MCF 10A (cell line): ENCODE measurements at regions not wholly inside any gene's neighbourhood (a gene's known extent, or its start where the extent isn't known, plus 50 kb on each side); places are given as distances from the start of the nearest gene placed in this dataset.

ENCODE experiments used
- BruUV-seq: library from RNA; stranded (reverse); fragments of 400-500 nt; replicated peaks from 2 replicates; lab custom pipeline; 2021; lab: Mats Ljungman, UMichigan
- CTCF ChIA-PET: fragments of 300-600 bp; sonication (Branson Sonifier 250); formaldehyde crosslinking; extraction: SDS; loops from one replicate; lab custom pipeline; 2021; ENCODE audit warnings: antibody characterized with exemption, inconsistent platforms; lab: Yijun Ruan, JAX
- POLR2A ChIA-PET: fragments of 300-600, 350-650 bp; sonication (Branson Sonifier 250); formaldehyde crosslinking; extraction: SDS; loops from one replicate; lab custom pipeline; 2020; ENCODE audit warnings: antibody characterized with exemption, inconsistent platforms; lab: Yijun Ruan, JAX
- DNase-seq: peaks from one replicate; pipeline ENCODE4 v3.0.0-alpha.2; 2018; ENCODE audit not compliant: unreplicated experiment
- H3K27ac Mint-ChIP-seq: one replicate; pipeline ENCODE4 v1.8.0; 2022; ENCODE audit warnings: mild to moderate bottlenecking, low read depth, mixed read lengths; ENCODE audit not compliant: unreplicated experiment
- H3K27me3 Mint-ChIP-seq: one replicate; pipeline ENCODE4 v1.8.0; 2022; ENCODE audit warnings: mixed read lengths; ENCODE audit not compliant: insufficient read depth, unreplicated experiment
- H3K36me3 Mint-ChIP-seq: one replicate; pipeline ENCODE4 v1.8.0; 2022; ENCODE audit warnings: mild to moderate bottlenecking, moderate library complexity, mixed read lengths; ENCODE audit not compliant: insufficient read depth, unreplicated experiment
- H3K4me1 Mint-ChIP-seq: one replicate; pipeline ENCODE4 v1.8.0; 2022; ENCODE audit warnings: mixed read lengths; ENCODE audit not compliant: insufficient read depth, unreplicated experiment
- H3K4me3 Mint-ChIP-seq: one replicate; pipeline ENCODE4 v1.8.0; 2022; ENCODE audit warnings: mild to moderate bottlenecking, moderate library complexity, mixed read lengths; ENCODE audit not compliant: unreplicated experiment
- H3K9me3 Mint-ChIP-seq: one replicate; pipeline ENCODE4 v1.8.0; 2022; ENCODE audit warnings: mixed read lengths; ENCODE audit not compliant: unreplicated experiment
- intact Hi-C: fragments of 100-400 bp; cut with micrococcal nuclease; formaldehyde crosslinking; loops from 2 replicates; pipeline ENCODE4 v1.14.1; 2022
- TF ChIP-seq, protein P1 (sequence below): fragments of 200-600 bp; IDR thresholded peaks from one replicate; pipeline ENCODE4 v1.8.0; 2022; ENCODE audit warnings: antibody characterized with exemption, mild to moderate bottlenecking; ENCODE audit not compliant: unreplicated experiment

GRCh38 chr6:10028222-10028621 lies 386.7 kb downstream of the TFAP2A start:
- POLR2A ChIA-PET: interaction anchor here (1.8 kb wide), 1 partner anchor 387 kb away, joined by 4 read pairs; the partner anchor contains the start of gene TFAP2A
- no TSS peak for BruUV-seq
- H3K4me1 Mint-ChIP-seq: peaks cover 5% of the 10 kb centered on the region

DNA sequence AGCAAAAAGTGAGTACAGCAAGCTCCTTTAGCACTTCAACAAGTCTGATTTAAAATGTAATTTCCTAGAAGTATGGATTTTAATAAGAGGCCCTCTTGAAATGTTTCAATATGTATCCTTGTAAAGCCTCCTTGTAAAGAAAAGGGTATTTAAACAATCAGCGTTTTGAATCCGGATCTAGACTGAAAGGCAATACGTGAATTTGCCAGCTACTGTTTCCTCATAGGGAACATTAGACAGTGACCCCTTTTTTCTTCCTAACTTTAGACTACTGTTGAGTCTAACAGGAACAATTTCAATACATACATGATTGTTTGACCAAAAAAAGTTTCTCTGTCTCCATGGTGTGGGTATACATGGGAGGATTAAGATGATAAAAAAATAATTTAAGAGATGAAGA lies 395.0 kb downstream of the TFAP2A start:
- Mint-ChIP-seq H3K27ac (no peak overlapping the region), H3K4me3 (no peak overlapping the region), H3K4me1 (no peaks in the 10 kb centered on the region), H3K27me3 (no peaks in the 10 kb centered on the region), H3K36me3 (no peaks in the 10 kb centered on the region), H3K9me3 (no peaks in the 10 kb centered on the region)
- DNase-seq: no peak
- TF ChIP-seq, protein P1, sequence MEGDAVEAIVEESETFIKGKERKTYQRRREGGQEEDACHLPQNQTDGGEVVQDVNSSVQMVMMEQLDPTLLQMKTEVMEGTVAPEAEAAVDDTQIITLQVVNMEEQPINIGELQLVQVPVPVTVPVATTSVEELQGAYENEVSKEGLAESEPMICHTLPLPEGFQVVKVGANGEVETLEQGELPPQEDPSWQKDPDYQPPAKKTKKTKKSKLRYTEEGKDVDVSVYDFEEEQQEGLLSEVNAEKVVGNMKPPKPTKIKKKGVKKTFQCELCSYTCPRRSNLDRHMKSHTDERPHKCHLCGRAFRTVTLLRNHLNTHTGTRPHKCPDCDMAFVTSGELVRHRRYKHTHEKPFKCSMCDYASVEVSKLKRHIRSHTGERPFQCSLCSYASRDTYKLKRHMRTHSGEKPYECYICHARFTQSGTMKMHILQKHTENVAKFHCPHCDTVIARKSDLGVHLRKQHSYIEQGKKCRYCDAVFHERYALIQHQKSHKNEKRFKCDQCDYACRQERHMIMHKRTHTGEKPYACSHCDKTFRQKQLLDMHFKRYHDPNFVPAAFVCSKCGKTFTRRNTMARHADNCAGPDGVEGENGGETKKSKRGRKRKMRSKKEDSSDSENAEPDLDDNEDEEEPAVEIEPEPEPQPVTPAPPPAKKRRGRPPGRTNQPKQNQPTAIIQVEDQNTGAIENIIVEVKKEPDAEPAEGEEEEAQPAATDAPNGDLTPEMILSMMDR: no peak
- ChIA-PET POLR2A (interaction anchor here (1.3 kb wide), 1 partner anchor 15 kb away, joined by 3 read pairs; no protein-coding TSS in a partner anchor), CTCF (interaction anchor here (0.7 to 2.5 kb wide), 2 partner anchors 10 to 25 kb away, joined by 4 to 6 read pairs; no protein-coding TSS in a partner anchor)
- intact Hi-C loops: no loop called here
- no TSS peak for BruUV-seq

More at GRCh38 chr6:10028222-10028621, 386.7 kb downstream of the TFAP2A start:
- no peaks in the 10 kb centered on the region for H3K36me3 Mint-ChIP-seq
- no peak overlapping the region for H3K4me3 Mint-ChIP-seq
- H3K9me3 Mint-ChIP-seq: no peaks in the 10 kb centered on the region
- intact Hi-C loops: no loop called here
- TF ChIP-seq, protein P1: no peak
- no peak overlapping the region for H3K27ac Mint-ChIP-seq
- H3K27me3 Mint-ChIP-seq: no peaks in the 10 kb centered on the region
- CTCF ChIA-PET: interaction anchor here (1.4 kb wide), 1 partner anchor 9 kb away, joined by 3 read pairs; no protein-coding TSS in a partner anchor
- DNase-seq: no peak

DNA sequence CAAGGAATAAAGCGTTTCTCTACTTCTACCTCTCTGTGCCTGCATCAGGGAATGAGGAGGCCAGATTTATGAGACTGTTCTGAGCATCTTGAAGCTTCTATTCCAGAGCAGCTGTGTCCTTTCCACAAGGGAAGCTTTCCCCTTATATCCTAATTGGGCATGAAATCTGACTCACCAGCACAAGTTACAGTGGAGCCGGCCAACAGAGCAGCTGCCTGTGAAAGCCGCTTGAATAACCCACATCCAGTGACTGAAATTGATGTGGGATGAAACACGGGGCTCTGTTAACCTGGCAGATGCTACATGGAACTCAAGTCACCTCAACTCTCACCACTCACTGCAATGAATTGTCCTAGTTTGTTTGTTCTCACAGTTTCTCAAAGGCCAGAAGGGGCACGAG lies 400.3 kb downstream of the TFAP2A start:
- BruUV-seq: no TSS peak
- no peak for DNase-seq
- CTCF ChIA-PET: interaction anchor here (0.5 kb wide), 1 partner anchor 766 kb away, joined by 4 read pairs; no protein-coding TSS in a partner anchor
- Mint-ChIP-seq H3K27ac (no peak overlapping the region), H3K36me3 (no peaks in the 10 kb centered on the region), H3K9me3 (peaks cover 2% of the 10 kb centered on the region), H3K27me3 (no peaks in the 10 kb centered on the region), H3K4me3 (no peak overlapping the region), H3K4me1 (no peaks in the 10 kb centered on the region)
- TF ChIP-seq, protein P1: no peak
- POLR2A ChIA-PET: no interaction called here
- intact Hi-C loops: no loop called here

- Mint-ChIP-seq H3K27me3 (no peaks in the 10 kb centered on the region), H3K4me3 (no peak overlapping the region), H3K4me1 (no peaks in the 10 kb centered on the region), H3K27ac (no peak overlapping the region), H3K36me3 (no peaks in the 10 kb centered on the region), H3K9me3 (no peaks in the 10 kb centered on the region)
- no TSS peak for BruUV-seq
- intact Hi-C loops: no loop called here
- DNase-seq: peak; percentile 54
- ChIA-PET POLR2A (interaction anchor here (0.8 to 1.4 kb wide), 5 partner anchors 9 to 429 kb away, joined by 3 read pairs; no protein-coding TSS in a partner anchor), CTCF (interaction anchor here (0.5 to 1.1 kb wide), 4 partner anchors 12 to 478 kb away, joined by 4 to 6 read pairs (median 4); no protein-coding TSS in a partner anchor)
- TF ChIP-seq, protein P1: no peak
Measured at GRCh38 chr6:10000551-10000950, 414.3 kb downstream of the TFAP2A start.
